NCI-H69 (cell line): ENCODE measurements at regions not wholly inside any gene's neighbourhood (a gene's known extent, or its start where the extent isn't known, plus 50 kb on each side); places are given as distances from the start of the nearest gene placed in this dataset.
A peak's percentile ranks its signal among the peaks of the same experiment; 100 is the strongest.
"Not testable (repeated sequence)": the region's sequence is repeated elsewhere in the genome, so short reads cannot be mapped to it uniquely, and the experiment has no call there.

ENCODE experiments used
- DNase-seq: peaks from one replicate; lab custom pipeline; 2025; lab: John Stamatoyannopoulos, UW

DNA sequence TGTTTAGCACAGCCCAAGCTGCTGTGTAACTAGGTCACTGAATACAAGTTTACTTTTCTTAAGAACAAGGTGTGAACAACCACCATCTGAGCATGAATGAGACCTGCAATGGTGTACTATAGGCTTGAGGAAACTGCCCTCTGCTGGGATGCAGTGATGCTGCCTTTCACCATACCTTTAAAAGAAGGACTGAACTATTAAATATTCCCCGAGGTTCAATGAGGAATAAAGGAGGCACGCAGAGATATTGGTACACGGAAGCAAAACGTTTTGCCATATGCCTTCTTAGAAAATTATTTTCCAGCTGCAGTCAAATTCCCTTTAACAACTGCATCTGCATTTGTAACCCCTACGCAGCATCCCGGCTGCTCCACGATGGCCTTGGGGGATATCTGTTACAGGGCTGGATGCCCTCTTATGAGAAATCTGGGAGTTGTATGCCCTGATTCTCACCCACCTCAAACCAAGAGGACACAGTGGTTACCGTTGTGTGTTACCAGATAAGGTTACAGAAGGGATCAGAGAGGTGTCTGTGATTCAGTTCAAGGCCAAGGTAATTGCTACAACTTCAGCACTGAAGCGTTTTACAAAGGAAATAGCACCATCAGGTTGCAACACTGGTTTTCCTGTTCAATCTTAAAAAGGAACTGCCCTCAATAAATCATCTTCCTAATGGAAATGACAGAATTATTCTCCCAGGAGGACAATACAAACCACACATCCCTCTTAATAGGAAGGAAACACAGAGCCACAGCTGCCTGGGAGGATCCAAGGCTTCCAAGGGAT lies 470.5 kb downstream of the LTN1 start:
- DNase-seq = peak; percentile 2

DNA sequence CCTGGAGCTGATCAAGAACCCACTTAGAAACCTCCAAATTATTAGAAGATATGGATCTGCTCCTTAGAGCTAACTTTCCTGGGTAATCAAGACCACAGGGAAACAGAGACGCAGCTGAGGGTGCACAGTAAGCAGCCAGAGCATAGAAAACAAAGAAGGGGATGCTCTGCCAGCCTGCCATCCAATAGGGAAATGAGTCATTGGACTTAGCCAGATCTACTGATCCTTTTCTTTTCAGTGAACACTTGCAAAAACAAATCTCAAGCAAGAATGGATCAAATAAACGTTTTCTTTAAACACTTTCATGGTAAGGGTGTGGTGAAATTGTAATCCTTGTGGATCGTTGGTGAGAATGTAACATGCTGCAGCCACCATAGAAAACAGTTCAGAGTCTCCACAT lies 474.0 kb downstream of the LTN1 start:
- DNase-seq = no peak

DNA sequence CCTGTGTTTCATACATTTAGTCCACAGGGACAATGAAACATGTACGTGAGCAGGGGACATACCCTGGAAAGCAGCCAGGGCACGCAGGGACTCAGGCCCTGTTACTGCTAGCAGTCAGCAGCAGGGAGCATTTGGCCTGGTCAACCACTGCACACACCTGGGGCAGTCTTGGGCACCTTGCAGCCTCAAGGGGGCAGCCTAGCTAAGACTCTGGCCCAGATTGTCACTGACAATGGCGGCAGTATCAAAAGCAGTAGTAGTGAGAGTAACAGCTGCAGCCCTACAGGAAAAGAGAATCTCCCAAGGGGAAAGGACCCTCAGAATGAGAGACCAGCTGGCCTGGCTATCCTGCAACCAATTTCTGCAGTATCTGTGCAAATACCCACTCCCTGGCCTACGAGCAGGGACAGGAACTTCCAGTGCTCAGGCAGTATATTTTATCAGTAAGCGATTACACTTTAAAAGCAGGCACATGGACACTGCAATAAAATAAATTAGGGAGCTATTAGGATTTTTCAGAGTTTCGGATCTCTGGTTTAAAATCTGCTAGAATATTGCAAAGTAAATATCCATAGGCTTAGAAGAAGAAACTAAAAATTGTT lies 475.6 kb downstream of the LTN1 start:
- DNase-seq = peak; percentile 60

DNA sequence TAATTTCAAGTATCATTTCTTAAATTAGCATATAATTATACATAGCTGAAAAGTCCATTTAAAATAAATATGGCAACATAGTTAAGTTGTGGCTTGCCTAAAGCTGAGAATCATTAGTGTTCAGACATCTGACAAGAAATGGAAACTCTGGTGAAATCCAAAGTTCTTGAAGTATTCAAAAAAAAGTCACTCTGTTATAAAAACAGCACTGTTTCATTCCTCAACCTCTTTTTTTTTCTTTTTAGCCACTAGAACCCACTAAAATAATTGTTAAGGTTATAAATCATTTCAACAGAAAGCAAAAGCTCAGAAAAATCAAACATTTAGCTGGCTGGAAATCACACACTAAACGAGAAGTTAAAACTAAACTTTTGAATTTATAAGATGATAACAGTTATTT lies 476.7 kb downstream of the LTN1 start:
- DNase-seq = no peak

DNA sequence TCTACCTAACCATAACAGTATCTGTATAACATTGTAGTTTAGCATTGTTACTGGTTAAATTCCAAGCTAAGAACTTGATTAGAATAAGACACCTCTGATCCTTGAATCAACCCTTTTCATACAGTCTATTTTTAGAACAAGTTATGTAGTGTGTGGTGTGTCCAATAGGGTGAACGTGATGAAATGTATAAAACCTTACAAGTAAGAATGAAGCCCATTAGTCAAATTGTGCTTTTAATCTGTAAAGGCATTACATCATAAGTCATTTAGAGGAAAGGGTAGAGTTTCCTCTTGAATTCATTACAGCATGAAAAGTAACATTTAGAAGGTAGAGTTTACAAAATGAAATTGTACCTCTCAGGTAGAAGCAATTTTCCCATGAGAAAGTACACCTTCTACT lies 479.2 kb downstream of the LTN1 start:
- DNase-seq = no peak

DNA sequence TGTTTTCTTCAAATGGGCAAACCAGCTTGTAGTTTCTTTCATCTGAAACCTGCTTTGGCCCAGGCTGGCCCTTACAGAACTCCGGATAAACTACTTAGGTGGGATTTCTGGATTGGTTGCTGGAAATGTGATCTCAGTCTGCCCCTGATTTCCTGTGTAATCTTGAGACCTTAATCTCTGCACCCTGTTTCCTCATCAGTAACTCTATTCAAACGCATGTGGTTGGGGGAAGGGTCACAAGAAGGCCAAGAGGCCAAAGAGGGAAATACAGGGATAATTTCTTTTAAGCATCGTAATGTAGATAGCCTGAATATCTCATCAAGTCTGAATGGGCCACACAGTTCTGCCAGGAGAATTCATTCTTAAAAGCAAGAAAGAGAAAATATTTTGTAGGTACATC lies 483.6 kb downstream of the LTN1 start:
- DNase-seq = no peak

DNA sequence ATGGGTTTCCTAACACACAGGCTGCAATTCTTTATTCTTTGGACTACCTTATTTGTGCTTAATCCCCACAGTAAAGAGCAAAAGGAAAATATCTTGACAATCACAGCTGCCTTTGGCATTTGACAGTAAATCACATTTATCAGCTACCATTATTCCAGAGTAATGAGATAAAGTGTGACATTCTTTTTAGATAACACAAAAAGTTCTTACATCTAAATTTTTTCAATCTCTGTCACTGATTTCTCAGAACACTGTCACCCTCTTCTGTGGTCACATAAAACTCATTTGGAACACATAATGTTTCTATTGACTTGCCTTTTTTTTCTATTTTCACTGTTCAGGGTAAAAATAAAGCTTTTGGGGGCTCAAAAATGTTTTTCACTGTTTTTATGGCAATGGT lies 484.6 kb downstream of the LTN1 start:
- no peak for DNase-seq

DNA sequence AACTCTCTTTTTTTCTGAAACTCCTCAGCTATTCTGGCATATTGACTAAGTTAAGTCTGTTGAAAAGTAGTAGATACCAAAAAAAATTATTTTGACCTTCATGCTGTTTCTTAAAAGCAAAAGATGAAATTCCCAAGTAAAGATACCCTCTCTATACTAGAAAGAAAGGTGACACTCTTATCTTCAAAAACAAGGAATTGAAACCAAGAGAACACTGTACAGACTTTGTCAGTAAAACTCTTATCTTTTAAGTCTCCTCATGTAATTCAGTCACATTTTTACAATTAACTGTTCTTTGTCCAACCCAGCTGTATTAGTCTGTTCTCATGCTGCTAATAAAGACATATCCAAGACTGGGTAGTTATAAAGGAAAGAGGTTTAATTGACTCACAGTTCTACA lies 496.2 kb downstream of the LTN1 start:
- DNase-seq = no peak

DNA sequence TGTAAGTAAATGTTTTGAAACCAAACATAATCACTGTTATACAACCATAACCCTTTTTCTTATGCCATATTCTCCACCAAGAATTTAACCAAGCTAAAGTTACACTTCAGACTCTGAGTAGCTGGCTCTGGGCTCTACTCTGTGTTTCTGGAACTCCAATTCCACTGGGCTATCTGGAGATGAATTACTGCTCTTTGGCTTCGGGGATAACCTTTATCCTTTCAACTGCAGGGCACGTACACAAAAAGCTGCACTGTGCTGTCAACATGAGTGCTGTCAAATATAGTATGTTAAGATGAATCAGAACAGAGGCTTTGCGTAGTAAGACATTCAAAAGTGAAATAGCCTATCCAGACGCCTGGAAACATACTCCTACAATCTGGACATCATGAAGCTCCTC lies 500.6 kb downstream of the LTN1 start:
- no peak for DNase-seq

DNA sequence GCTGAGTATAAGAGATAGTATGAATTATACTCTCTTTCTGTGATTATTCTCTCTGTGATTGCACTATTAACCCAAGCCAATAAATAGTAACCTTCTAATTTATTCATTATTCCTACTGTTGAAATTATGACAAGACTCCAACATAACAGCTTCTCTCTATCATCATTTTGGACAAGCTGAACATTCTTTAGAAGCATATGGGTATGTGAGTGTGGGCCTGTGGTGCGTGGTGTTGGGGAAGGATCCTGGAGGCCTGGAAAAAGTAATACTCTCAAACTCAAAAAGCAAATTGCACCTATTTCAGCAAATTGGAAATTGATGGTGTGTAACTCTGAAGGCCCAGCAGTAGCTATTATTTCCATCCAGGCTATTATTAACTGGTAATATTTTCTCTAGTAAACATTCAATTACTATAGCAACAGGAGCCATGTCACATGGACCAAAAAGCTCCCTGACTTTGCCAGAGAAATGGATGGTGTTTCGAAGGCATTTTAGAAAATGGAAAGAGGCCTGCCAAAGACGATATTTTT lies 502.8 kb downstream of the LTN1 start:
- no peak for DNase-seq

DNA sequence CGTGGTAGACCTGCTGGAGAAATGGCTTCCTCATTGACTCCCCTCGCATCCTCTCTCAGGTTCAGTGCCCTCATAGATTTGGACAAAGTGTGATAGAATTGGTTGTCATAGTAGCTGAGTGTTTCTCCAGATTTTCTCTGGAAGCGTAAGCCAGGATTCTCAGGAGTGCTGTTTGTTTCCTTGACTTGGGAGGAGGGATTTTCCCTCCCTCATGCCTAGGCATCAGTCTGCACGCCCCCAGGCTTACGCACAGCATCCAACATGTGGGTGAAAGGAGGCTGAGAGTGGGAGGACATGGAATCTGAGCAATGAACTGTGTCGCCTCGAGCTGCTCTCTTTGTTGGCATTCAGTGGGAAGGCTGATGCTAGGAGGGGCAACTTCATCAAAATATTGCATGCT lies 503.5 kb downstream of the LTN1 start:
- no peak for DNase-seq

DNA sequence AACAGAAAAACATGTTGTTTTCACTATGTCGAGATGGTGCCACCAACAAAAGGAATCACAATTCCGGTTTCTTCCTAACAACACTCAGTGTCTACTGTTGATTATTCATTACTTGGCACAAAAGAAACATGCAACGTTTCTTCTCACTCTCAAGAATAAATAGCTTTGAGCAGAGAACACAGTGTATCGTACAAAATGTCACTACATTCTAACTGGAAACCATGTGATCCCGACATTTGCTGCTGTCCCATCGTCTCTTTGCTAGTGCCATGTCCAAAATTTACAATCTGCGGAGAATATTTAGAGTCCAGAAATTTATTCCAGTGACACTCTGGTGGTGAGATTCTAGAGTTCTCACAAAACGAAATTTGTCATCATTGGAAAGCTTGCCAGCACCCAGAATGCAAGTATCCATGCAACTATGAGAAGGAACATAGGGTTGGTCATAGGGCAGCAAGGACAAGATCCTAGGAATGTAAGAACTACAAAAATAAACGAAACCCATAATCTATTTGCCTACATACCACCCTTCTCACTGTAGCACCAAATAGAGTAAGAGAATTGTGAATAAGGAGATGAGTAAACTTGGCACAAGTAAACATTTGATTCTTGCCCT lies 505.1 kb downstream of the LTN1 start:
- no peak for DNase-seq

DNA sequence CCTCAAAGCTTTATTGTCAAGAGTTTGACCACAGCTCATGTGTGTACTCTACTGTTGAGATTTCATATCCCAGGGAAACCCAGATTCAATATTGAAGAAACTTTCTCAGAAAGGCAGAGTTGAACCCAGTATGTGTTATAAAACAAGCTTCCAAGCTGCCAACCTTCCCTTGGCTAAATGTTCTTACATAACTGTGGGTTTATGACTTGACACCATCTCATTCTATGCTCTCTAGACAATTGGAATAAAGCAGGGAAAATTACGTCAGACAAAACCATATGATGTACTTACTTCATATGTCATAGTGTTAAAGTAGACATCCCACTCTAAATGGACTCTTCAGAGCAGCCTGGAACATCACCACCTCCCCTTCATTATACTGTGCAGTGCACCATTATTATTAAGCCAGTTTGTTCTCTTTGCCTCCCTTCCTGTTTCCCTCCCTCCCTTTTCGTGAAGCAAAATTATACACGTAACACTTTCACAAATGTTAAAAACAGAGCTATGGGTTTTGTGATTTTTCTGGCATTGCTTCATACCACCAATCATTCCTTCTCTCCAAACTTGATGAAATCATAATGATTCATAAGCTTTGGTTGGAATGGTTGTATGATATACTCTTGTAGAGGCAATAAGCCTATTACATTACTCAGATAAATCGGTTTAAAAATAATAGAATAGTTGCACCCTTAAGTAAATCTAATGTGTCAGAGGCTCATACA lies 507.2 kb downstream of the LTN1 start:
- DNase-seq = no peak

DNA sequence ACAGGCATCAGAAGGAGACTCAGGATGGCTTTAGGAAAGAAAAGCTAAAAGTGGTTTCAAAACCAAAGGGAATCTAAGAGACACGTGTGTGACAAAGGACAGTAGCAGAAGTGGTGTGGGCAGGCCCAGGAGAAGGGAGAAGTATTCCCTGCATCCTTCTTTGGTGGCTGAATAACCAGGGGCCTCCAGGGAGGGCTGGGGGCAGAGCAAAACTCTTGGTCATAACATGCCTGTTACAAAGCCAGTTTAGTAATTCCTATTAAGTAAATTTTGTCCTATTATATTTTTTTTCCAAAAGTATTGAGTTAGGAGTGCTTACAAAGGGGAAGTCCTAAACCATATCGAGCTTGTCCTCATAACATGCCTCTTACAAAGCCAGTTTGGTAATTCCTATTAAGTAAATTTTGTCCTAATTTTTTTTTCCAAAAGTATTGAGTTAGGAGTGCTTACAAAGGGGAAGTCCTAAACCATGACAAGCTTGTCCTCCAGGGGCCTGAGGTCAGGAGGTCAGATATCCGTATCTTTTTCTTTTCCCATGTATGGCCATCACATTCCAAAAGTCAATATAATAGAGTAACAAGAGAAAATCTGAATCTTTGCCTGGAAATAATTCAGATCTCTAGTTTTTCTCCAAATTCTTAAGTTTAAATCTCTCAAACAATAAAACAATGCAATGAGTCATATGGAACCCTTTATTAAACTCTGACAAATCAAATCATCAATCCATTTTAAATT lies 509.2 kb downstream of the LTN1 start:
- no peak for DNase-seq

DNA sequence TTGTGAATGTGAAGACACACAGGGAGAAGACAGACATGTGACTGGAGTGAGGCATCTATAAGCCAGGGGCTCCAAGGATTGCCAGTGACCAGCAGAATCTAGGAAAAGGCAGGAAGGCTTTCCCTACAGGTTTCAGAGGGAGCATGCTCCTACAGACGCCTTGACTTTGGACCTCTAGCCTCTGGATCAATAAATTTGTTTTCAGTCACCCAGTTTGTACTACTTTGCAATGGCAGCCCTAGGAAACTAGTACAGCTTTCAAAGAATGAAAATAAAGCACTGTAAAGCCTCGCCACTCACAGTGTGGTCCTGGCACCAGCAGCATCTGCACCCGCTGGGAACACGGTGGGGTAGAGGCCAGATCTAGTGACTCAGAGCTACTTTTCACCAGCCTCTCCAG lies 510.0 kb downstream of the LTN1 start:
- no peak for DNase-seq

DNA sequence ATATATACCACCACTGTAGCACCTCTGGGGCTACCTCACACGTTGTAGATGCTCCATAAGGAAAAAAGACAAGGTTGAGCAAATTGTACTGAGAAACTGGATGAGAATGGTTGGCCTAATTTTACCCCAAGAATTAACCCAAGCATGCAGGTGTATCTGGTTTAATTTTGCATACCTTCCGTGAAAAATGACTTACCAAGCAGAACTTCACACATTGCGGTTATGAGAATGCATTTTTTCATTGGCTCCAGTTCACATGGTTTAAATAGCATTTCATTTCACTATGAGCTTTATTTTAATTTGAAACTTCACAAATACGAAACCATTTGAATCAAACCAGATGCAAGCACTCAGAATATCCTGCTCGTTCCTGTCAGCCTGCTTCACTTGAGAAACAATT lies 512.2 kb downstream of the LTN1 start:
- DNase-seq = no peak

DNA sequence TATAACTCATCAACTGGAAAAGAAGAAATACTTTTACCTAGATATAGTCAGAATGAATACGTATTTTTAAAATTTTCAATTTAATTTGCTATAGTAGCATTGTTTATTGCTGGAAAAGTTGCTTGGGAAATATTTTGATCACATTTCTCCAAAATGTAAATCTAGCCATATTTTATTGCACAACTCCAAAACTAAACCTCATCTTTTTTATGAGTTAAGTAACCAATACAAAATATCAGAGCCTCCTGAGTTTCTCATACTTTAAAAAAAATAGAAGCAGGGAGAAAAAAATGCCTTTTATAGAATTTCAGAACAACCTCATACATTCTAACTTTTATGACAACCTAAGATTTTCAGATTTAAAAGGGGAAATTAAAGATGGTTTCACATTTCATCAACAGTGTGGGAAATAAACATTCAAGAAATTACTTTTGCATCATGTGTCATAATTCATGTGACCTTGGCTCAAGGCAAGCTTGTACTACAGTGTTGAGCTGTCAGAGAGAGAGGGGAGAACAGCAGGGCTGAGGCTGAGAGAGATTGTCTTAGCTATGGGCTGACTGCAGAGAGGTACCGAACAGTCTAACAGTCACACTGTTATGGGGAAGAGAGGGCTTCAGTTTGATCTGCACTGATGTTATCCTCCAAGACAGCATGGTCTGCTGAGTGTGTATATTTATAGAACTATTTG lies 519.0 kb downstream of the LTN1 start:
- no peak for DNase-seq

DNA sequence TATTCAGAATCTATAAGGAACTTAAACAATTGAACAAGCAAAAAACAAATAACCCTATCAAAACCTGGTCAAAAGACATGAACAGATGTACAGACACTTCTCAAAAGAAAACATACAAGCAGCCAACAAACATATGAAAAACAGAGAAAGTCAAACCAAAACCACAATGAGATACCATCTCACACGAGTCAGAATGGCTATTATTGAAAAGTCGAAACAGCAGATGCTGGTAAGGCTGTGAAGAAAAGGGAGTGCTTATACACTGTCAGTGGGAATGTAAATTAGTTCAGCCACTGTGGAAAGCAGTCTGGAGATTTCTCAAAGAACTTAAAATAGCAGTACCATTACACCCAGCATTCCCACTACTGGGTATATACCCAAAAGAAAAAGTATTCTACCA lies 520.1 kb downstream of the LTN1 start:
- not testable (repeated sequence) for DNase-seq

DNA sequence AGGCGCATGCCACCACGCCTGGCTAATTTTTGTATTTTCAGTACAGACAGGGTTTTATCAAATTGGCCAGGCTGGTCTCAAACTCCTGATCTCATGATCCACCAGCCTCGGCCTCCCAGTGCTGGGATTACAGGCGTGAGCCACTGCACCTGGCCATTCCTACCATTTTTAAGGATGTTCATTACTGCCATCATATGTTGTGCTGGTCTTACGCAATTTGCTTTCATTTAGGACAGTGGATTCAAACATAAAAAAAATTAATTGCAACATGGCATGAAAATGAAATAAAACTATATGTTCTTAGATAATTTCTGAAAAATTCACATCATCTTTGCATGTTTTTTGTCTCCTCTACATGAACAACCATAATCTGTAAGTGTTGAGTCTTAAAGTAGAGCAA lies 527.7 kb downstream of the LTN1 start:
- DNase-seq = no peak

DNA sequence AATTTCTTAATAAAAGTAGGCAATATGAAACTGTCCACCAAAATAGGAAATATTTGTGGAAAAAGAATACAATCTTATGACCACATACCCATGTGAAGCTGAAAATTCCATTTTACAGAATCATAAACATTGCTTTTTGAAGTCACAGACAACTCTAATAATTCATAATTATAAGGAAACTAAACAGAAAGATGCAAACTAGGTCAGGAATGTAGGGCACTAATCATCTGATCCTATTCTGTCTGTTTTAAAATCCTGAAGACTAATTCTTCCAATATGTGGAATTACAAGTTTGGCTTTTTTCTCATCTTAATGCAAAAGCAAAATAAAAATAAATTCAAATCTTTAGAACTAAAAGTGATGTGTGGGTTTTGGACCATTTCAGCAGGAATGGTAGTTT lies 528.6 kb downstream of the LTN1 start:
- DNase-seq = no peak

DNA sequence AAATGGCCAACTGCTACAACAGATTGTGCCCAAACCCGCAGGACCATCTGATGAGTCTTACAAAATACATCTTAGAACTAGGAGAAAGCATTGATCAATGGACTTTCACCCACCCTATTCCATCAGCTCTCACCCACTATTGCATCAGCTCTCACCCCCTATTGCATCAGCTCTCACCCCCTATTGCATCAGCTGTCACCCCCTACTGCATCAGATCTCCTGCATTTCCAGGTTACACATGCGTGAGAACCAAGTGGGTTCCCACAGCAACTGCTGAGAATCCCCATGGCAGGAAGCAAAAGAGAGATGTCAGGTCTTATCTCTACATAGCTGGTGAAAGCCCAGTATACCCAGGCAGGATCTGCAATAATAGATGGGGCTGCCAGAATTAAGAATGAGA lies 533.5 kb downstream of the LTN1 start:
- DNase-seq = no peak
